Lower leg skin (tissue), 4 donors: ENCODE measurements at regions not wholly inside any gene's neighbourhood (a gene's known extent, or its start where the extent isn't known, plus 50 kb on each side); places are given as distances from the start of the nearest gene placed in this dataset.

Source experiments
- DNase-seq, 2 donors: peaks; one replicate each; pipeline ENCODE4 v3.0.0-alpha.2; 2019; ENCODE audit warnings: low spot score in 2 of 2
- H3K4me3 ChIP-seq: fragments of 200-600 bp; sonication (generic); 2 replicates; pipeline ENCODE4 v1.5.1; 2017; ENCODE audit warnings: mild to moderate bottlenecking, low read depth; ENCODE audit not compliant: poor library complexity, severe bottlenecking
- CTCF ChIP-seq, 3 donors: fragments of 450-650 bp; IDR thresholded peaks; one replicate each; pipeline ENCODE4 v1.5.1; 2016; ENCODE audit warnings: antibody characterized with exemption in 3 of 3, mild to moderate bottlenecking in 3 of 3, moderate library complexity in 2 of 3
- POLR2A ChIP-seq, 2 donors: fragments of 450-650 bp; IDR thresholded peaks; one replicate each; pipeline ENCODE4 v1.6.1; 2016 to 2017; ENCODE audit warnings: antibody characterized with exemption in 2 of 2, mild to moderate bottlenecking in 1 of 2, moderate library complexity in 1 of 2
- WGBS, 2 donors: methylation state at CpG; one replicate each; pipeline ENCODE4 v1.1.5; 2018; 5-methylcytosine and 5-hydroxymethylcytosine counted together
- intact Hi-C: fragments of 100-400 bp; cut with DNase I; formaldehyde crosslinking; loops from one replicate; pipeline ENCODE4 v1.15.0; 2023; ENCODE audit warnings: low total_unique reads

- intact Hi-C loops: no loop called here
- no peak for TF ChIP-seq POLR2A (IDR thresholded peaks at IDR 0.05)
- no peak for TF ChIP-seq CTCF (IDR thresholded peaks at IDR 0.05)
- DNase-seq: no peak
- 44 to 87% methylated on average over 1 of the region's 1 CpG for WGBS, 2 donors
- H3K4me3 ChIP-seq: no peak overlapping the region
Measured at GRCh38 chr13:78192716-78193115, 274.1 kb upstream of the EDNRB start.

GRCh38 chr13:78190296-78190695, 271.7 kb upstream of the EDNRB start:
- intact Hi-C loops: no loop called here

GRCh38 chr13:78187781-78188180, 269.1 kb upstream of the EDNRB start:
- H3K4me3 ChIP-seq: no peak overlapping the region
- DNase-seq: no peak
- intact Hi-C loops: no loop called here
- TF ChIP-seq CTCF (IDR thresholded peaks at IDR 0.05): no peak
- TF ChIP-seq POLR2A (IDR thresholded peaks at IDR 0.05): no peak
- 65 to 70% methylated on average over 4 of the region's 4 CpGs for WGBS, 2 donors

More at GRCh38 chr13:78190296-78190695, 271.7 kb upstream of the EDNRB start:
- no peak for TF ChIP-seq CTCF (IDR thresholded peaks at IDR 0.05)
- TF ChIP-seq POLR2A (IDR thresholded peaks at IDR 0.05): no peak
- no peak overlapping the region for H3K4me3 ChIP-seq
- no peak for DNase-seq
- WGBS, 2 donors: 76 to 81% methylated on average over 2 of the region's 2 CpGs

- intact Hi-C loops: no loop called here
- DNase-seq: no peak
- 88% methylated on average over 1 of the region's 1 CpG for WGBS, 2 donors
- H3K4me3 ChIP-seq: no peak overlapping the region
- TF ChIP-seq POLR2A (IDR thresholded peaks at IDR 0.05) (no peak), CTCF (IDR thresholded peaks at IDR 0.05) (no peak)
Measured at GRCh38 chr13:78185700-78186099, 267.1 kb upstream of the EDNRB start.

DNA sequence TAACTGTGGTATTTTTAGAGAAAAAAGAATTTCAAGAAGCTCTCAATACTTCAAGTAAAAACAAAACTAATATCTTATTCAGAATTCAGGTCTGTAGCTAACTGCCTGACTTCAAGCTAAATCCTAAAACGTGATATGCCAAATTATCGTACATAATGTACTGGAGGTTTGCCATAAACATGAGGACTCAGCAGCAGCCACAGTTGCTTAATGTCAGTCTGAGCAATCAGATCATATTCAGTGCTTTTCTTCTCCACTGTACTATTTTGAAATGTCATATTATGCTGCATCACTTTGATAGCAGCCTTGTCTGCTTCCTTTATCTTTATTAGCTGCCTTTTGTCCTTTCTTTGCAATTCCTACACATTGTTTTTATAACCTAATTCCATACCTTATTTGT, 265.1 kb upstream of the EDNRB start:
- WGBS, 2 donors: 45 to 55% methylated on average over 2 of the region's 2 CpGs
- no peak for DNase-seq
- intact Hi-C loops: no loop called here
- no peak overlapping the region for H3K4me3 ChIP-seq
- TF ChIP-seq CTCF (IDR thresholded peaks at IDR 0.05): no peak
- TF ChIP-seq POLR2A (IDR thresholded peaks at IDR 0.05): no peak

- 49 to 68% methylated on average over 2 of the region's 2 CpGs for WGBS, 2 donors
- TF ChIP-seq CTCF (IDR thresholded peaks at IDR 0.05) (no peak), POLR2A (IDR thresholded peaks at IDR 0.05) (no peak)
- H3K4me3 ChIP-seq: no peak overlapping the region
- intact Hi-C loops: no loop called here
- DNase-seq: no peak
Measured at GRCh38 chr13:78182813-78183212, 264.2 kb upstream of the EDNRB start.
